ENCODE measurements at regions not wholly inside any gene's neighbourhood (a gene's known extent, or its start where the extent isn't known, plus 50 kb on each side); places are given as distances from the start of the nearest gene placed in this dataset.

- Mint-ChIP-seq H3K27me3 (ENCODE audit: insufficient read depth) (peaks cover 11% of the 10 kb centered on the region), H3K4me3 (no peak overlapping the region), H3K4me1 (ENCODE audit: low read depth) (peaks cover 15% of the 10 kb centered on the region), H3K27ac (no peak overlapping the region), H3K36me3 (ENCODE audit: low read depth) (no peaks in the 10 kb centered on the region), H3K9me3 (no peaks in the 10 kb centered on the region)
- TF ChIP-seq CTCF (IDR thresholded peaks at IDR 0.05) = no peak
- DNase-seq = no peak
Observed at GRCh38 chr6:1526398-1527072, 83.2 kb upstream of the FOXC1 start.

- no peak for TF ChIP-seq CTCF (IDR thresholded peaks at IDR 0.05)
- DNase-seq = no peak
- H3K36me3 Mint-ChIP-seq (ENCODE audit: low read depth) = no peaks in the 10 kb centered on the region
- no peak overlapping the region for H3K4me3 Mint-ChIP-seq
- no peak overlapping the region for H3K27ac Mint-ChIP-seq
- peaks cover 11% of the 10 kb centered on the region for H3K27me3 Mint-ChIP-seq (ENCODE audit: insufficient read depth)
- H3K9me3 Mint-ChIP-seq = no peaks in the 10 kb centered on the region
- H3K4me1 Mint-ChIP-seq (ENCODE audit: low read depth) = peaks cover 15% of the 10 kb centered on the region
Observed at GRCh38 chr6:1527073-1527457, 82.7 kb upstream of the FOXC1 start.

GRCh38 chr6:1535295-1535694 lies 74.4 kb upstream of the FOXC1 start:
- Mint-ChIP-seq H3K4me1 (ENCODE audit: low read depth) (peaks cover 5% of the 10 kb centered on the region), H3K27me3 (ENCODE audit: insufficient read depth) (peaks cover 6% of the 10 kb centered on the region), H3K27ac (no peak overlapping the region), H3K9me3 (no peaks in the 10 kb centered on the region), H3K4me3 (no peak overlapping the region), H3K36me3 (ENCODE audit: low read depth) (no peaks in the 10 kb centered on the region)
- no peak for DNase-seq
- no peak for TF ChIP-seq CTCF (IDR thresholded peaks at IDR 0.05)

GRCh38 chr6:1536526-1537429 lies 72.9 kb upstream of the FOXC1 start:
- no peak for DNase-seq
- Mint-ChIP-seq H3K27me3 (ENCODE audit: insufficient read depth) (peaks cover 8% of the 10 kb centered on the region), H3K9me3 (no peaks in the 10 kb centered on the region), H3K4me3 (no peak overlapping the region), H3K27ac (no peak overlapping the region), H3K36me3 (ENCODE audit: low read depth) (no peaks in the 10 kb centered on the region), H3K4me1 (ENCODE audit: low read depth) (peaks cover 5% of the 10 kb centered on the region)
- TF ChIP-seq CTCF (IDR thresholded peaks at IDR 0.05) = no peak

GRCh38 chr6:1538369-1538768 lies 71.3 kb upstream of the FOXC1 start:
- no peak for TF ChIP-seq CTCF (IDR thresholded peaks at IDR 0.05)
- Mint-ChIP-seq H3K36me3 (ENCODE audit: low read depth) (no peaks in the 10 kb centered on the region), H3K9me3 (no peaks in the 10 kb centered on the region), H3K4me3 (no peak overlapping the region), H3K4me1 (ENCODE audit: low read depth) (peaks cover 5% of the 10 kb centered on the region), H3K27ac (no peak overlapping the region), H3K27me3 (ENCODE audit: insufficient read depth) (peaks cover 8% of the 10 kb centered on the region)
- no peak for DNase-seq
